ENCODE measurements at regions not wholly inside any gene's neighbourhood (a gene's known extent, or its start where the extent isn't known, plus 50 kb on each side); places are given as distances from the start of the nearest gene placed in this dataset.

GRCh38 chr6:67199425-67199824 is 1435.7 kb upstream of the ADGRB3 start:
- Histone ChIP-seq H3K27me3 (ENCODE audit: insufficient read depth, low read depth) (no peaks in the 10 kb centered on the region), H3K36me3 (ENCODE audit: insufficient read depth) (no peaks in the 10 kb centered on the region), H3K4me3 (IDR thresholded peaks at IDR 0.05; ENCODE audit: insufficient read depth, low read depth, low read length) (no peak overlapping the region), H3K4me2 (no peak overlapping the region), H2AFZ (ENCODE audit: low read depth) (no peak overlapping the region), H3K79me2 (ENCODE audit: insufficient read depth, low read depth) (no peaks in the 10 kb centered on the region), H3K27ac (no peak overlapping the region), H4K20me1 (ENCODE audit: insufficient read depth) (no peaks in the 10 kb centered on the region), H3K9ac (no peak overlapping the region), H3K4me1 (ENCODE audit: low read depth, poor library complexity, severe bottlenecking) (no peaks in the 10 kb centered on the region)
- TF ChIP-seq, protein P1, sequence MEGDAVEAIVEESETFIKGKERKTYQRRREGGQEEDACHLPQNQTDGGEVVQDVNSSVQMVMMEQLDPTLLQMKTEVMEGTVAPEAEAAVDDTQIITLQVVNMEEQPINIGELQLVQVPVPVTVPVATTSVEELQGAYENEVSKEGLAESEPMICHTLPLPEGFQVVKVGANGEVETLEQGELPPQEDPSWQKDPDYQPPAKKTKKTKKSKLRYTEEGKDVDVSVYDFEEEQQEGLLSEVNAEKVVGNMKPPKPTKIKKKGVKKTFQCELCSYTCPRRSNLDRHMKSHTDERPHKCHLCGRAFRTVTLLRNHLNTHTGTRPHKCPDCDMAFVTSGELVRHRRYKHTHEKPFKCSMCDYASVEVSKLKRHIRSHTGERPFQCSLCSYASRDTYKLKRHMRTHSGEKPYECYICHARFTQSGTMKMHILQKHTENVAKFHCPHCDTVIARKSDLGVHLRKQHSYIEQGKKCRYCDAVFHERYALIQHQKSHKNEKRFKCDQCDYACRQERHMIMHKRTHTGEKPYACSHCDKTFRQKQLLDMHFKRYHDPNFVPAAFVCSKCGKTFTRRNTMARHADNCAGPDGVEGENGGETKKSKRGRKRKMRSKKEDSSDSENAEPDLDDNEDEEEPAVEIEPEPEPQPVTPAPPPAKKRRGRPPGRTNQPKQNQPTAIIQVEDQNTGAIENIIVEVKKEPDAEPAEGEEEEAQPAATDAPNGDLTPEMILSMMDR (conservative IDR thresholded peaks at IDR 0.05; ENCODE audit: low read depth, low read length): no peak

DNA sequence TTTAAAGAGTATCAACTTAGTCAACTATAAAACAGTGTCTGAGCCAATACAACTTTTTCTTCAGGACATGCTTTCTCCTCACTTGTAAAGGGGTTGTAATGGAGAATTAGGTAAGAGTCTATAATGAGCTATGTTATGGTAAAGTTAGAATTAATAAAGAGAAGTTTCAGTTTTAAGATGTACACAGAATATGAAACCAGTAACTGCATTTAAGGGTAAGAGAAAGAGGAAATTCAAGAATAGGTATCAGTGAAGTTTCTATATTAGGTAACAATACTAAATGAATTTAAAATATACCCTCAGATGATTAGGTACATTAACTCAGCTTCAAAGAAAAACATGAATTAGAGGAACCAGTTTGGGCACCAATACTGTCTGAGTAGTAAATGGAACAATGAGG is 1444.3 kb upstream of the ADGRB3 start:
- Histone ChIP-seq H2AFZ (ENCODE audit: low read depth) (no peak overlapping the region), H3K36me3 (ENCODE audit: insufficient read depth) (no peaks in the 10 kb centered on the region), H4K20me1 (ENCODE audit: insufficient read depth) (no peaks in the 10 kb centered on the region), H3K27ac (no peak overlapping the region), H3K9ac (no peak overlapping the region), H3K79me2 (ENCODE audit: insufficient read depth, low read depth) (no peaks in the 10 kb centered on the region), H3K4me2 (no peak overlapping the region), H3K4me3 (IDR thresholded peaks at IDR 0.05; ENCODE audit: insufficient read depth, low read depth, low read length) (no peak overlapping the region), H3K27me3 (ENCODE audit: insufficient read depth, low read depth) (no peaks in the 10 kb centered on the region), H3K4me1 (ENCODE audit: low read depth, poor library complexity, severe bottlenecking) (peaks cover 5% of the 10 kb centered on the region)
- TF ChIP-seq, protein P1 (conservative IDR thresholded peaks at IDR 0.05; ENCODE audit: low read depth, low read length): no peak

DNA sequence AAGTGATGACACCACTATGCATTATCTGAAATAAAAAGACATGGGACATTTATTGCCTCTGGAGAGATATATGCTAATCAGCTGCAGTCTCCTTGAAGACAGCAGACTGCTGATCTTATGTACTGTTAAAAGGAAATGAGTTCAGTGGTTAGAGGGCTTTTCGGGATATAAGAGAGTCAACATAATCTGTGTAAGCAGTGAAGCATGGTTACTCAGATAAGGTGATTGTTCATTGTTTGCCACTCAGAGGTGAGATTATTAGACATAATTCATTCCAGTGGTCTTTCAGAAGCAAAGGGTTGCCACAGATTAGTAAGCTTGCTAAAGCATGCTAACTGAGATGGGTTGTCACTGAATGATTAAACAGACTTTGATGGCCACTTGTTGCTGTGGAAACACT is 1450.7 kb upstream of the ADGRB3 start:
- H4K20me1 ChIP-seq (ENCODE audit: insufficient read depth): no peaks in the 10 kb centered on the region
- no peaks in the 10 kb centered on the region for H3K4me1 ChIP-seq (ENCODE audit: low read depth, poor library complexity, severe bottlenecking)
- TF ChIP-seq, protein P1 (conservative IDR thresholded peaks at IDR 0.05; ENCODE audit: low read depth, low read length): no peak
- no peaks in the 10 kb centered on the region for H3K27me3 ChIP-seq (ENCODE audit: insufficient read depth, low read depth)
- no peak overlapping the region for H2AFZ ChIP-seq (ENCODE audit: low read depth)
- H3K79me2 ChIP-seq (ENCODE audit: insufficient read depth, low read depth): no peaks in the 10 kb centered on the region
- no peak overlapping the region for H3K4me2 ChIP-seq
- no peak overlapping the region for H3K27ac ChIP-seq
- H3K36me3 ChIP-seq (ENCODE audit: insufficient read depth): no peaks in the 10 kb centered on the region
- H3K9ac ChIP-seq: no peak overlapping the region
- H3K4me3 ChIP-seq (IDR thresholded peaks at IDR 0.05; ENCODE audit: insufficient read depth, low read depth, low read length): no peak overlapping the region

DNA sequence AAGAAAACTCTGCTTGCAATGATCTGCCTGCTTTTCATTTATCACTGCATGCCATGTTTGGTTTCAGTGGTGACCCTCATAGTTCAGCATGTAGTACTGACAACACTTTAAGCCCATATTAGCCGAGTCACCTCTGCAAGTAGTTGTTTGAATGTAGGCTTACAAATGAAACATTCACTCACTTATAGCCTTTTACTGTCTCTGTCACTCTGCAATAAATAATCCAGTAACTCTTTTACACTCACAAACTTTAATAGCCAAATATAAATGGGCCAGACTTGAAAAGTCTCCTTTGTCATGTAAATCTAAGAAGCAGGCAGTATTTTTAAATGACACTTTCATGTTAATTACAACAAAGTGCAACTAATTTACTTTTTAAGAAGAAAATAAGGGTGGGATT is 1460.0 kb upstream of the ADGRB3 start:
- Histone ChIP-seq H3K4me1 (ENCODE audit: low read depth, poor library complexity, severe bottlenecking) (no peaks in the 10 kb centered on the region), H3K79me2 (ENCODE audit: insufficient read depth, low read depth) (no peaks in the 10 kb centered on the region), H3K27ac (no peak overlapping the region), H3K9ac (no peak overlapping the region), H4K20me1 (ENCODE audit: insufficient read depth) (no peaks in the 10 kb centered on the region), H2AFZ (ENCODE audit: low read depth) (no peak overlapping the region), H3K27me3 (ENCODE audit: insufficient read depth, low read depth) (no peaks in the 10 kb centered on the region), H3K36me3 (ENCODE audit: insufficient read depth) (no peaks in the 10 kb centered on the region), H3K4me3 (IDR thresholded peaks at IDR 0.05; ENCODE audit: insufficient read depth, low read depth, low read length) (no peak overlapping the region), H3K4me2 (no peak overlapping the region)
- TF ChIP-seq, protein P1 (conservative IDR thresholded peaks at IDR 0.05; ENCODE audit: low read depth, low read length): no peak
